Erythroblast (primary cell): ENCODE measurements at regions not wholly inside any gene's neighbourhood (a gene's known extent, or its start where the extent isn't known, plus 50 kb on each side); places are given as distances from the start of the nearest gene placed in this dataset.

ENCODE experiments used
- GATA1 ChIP-seq: IDR thresholded peaks from 2 replicates; pipeline ENCODE4 v1.6.1; 2011; ENCODE audit warnings: low read depth, mild to moderate bottlenecking, control low read depth, low read length, moderate library complexity
- POLR2A ChIP-seq: IDR thresholded peaks from 2 replicates; pipeline ENCODE4 v1.6.1; 2011; ENCODE audit warnings: mild to moderate bottlenecking, low read length

- TF ChIP-seq POLR2A (no peak), GATA1 (no peak)
Measured at GRCh38 chr5:27437594-27438200, 399.3 kb upstream of the CDH9 start.
